ENCODE measurements at regions not wholly inside any gene's neighbourhood (a gene's known extent, or its start where the extent isn't known, plus 50 kb on each side); places are given as distances from the start of the nearest gene placed in this dataset.

DNA sequence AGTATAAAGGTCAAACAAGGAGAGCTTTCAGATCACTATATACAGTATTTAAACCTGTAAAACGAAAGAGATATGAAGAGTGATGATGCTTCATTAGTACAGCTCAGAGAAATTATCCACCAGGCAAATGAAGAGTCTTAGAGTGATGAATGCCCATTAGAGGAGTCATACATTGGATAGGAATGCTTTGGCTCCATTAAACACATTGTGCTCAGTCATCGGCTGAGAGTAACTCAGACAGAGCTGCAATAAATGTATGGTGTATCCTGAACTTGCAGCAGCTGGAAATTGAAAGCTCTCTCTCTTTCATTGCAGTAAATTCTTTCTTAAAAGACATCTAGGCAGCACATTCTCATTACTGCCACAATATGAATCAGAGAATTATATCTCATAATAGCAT lies 340.8 kb upstream of the SPHKAP start:
- TF ChIP-seq, protein P1, sequence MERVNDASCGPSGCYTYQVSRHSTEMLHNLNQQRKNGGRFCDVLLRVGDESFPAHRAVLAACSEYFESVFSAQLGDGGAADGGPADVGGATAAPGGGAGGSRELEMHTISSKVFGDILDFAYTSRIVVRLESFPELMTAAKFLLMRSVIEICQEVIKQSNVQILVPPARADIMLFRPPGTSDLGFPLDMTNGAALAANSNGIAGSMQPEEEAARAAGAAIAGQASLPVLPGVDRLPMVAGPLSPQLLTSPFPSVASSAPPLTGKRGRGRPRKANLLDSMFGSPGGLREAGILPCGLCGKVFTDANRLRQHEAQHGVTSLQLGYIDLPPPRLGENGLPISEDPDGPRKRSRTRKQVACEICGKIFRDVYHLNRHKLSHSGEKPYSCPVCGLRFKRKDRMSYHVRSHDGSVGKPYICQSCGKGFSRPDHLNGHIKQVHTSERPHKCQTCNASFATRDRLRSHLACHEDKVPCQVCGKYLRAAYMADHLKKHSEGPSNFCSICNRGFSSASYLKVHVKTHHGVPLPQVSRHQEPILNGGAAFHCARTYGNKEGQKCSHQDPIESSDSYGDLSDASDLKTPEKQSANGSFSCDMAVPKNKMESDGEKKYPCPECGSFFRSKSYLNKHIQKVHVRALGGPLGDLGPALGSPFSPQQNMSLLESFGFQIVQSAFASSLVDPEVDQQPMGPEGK (CRISPR knock-in tag; IDR thresholded peaks at IDR 0.05; ENCODE audit: borderline replicate concordance) = no peak
- TF ChIP-seq, protein P2, sequence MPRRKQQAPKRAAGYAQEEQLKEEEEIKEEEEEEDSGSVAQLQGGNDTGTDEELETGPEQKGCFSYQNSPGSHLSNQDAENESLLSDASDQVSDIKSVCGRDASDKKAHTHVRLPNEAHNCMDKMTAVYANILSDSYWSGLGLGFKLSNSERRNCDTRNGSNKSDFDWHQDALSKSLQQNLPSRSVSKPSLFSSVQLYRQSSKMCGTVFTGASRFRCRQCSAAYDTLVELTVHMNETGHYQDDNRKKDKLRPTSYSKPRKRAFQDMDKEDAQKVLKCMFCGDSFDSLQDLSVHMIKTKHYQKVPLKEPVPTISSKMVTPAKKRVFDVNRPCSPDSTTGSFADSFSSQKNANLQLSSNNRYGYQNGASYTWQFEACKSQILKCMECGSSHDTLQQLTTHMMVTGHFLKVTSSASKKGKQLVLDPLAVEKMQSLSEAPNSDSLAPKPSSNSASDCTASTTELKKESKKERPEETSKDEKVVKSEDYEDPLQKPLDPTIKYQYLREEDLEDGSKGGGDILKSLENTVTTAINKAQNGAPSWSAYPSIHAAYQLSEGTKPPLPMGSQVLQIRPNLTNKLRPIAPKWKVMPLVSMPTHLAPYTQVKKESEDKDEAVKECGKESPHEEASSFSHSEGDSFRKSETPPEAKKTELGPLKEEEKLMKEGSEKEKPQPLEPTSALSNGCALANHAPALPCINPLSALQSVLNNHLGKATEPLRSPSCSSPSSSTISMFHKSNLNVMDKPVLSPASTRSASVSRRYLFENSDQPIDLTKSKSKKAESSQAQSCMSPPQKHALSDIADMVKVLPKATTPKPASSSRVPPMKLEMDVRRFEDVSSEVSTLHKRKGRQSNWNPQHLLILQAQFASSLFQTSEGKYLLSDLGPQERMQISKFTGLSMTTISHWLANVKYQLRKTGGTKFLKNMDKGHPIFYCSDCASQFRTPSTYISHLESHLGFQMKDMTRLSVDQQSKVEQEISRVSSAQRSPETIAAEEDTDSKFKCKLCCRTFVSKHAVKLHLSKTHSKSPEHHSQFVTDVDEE (CRISPR knock-in tag; IDR thresholded peaks at IDR 0.05) = no peak
- TF ChIP-seq, protein P3, sequence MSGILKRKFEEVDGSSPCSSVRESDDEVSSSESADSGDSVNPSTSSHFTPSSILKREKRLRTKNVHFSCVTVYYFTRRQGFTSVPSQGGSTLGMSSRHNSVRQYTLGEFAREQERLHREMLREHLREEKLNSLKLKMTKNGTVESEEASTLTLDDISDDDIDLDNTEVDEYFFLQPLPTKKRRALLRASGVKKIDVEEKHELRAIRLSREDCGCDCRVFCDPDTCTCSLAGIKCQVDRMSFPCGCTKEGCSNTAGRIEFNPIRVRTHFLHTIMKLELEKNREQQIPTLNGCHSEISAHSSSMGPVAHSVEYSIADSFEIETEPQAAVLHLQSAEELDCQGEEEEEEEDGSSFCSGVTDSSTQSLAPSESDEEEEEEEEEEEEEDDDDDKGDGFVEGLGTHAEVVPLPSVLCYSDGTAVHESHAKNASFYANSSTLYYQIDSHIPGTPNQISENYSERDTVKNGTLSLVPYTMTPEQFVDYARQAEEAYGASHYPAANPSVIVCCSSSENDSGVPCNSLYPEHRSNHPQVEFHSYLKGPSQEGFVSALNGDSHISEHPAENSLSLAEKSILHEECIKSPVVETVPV (CRISPR knock-in tag; IDR thresholded peaks at IDR 0.05) = no peak
- TF ChIP-seq BACH2 (CRISPR knock-in tag; IDR thresholded peaks at IDR 0.05; ENCODE audit: borderline replicate concordance) (no peak), ARNTL (CRISPR knock-in tag; IDR thresholded peaks at IDR 0.05; ENCODE audit: borderline replicate concordance, low read depth) (no peak), ZNF565 (CRISPR knock-in tag; conservative IDR thresholded peaks at IDR 0.05; ENCODE audit: low read depth) (no peak), ZFP3 (CRISPR knock-in tag; IDR thresholded peaks at IDR 0.05) (no peak)
- TF ChIP-seq, protein P4, sequence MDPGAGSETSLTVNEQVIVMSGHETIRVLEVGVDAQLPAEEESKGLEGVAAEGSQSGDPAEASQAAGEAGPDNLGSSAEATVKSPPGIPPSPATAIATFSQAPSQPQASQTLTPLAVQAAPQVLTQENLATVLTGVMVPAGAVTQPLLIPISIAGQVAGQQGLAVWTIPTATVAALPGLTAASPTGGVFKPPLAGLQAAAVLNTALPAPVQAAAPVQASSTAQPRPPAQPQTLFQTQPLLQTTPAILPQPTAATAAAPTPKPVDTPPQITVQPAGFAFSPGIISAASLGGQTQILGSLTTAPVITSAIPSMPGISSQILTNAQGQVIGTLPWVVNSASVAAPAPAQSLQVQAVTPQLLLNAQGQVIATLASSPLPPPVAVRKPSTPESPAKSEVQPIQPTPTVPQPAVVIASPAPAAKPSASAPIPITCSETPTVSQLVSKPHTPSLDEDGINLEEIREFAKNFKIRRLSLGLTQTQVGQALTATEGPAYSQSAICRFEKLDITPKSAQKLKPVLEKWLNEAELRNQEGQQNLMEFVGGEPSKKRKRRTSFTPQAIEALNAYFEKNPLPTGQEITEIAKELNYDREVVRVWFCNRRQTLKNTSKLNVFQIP (CRISPR knock-in tag; IDR thresholded peaks at IDR 0.05; ENCODE audit: borderline replicate concordance, low read depth) = no peak

Measured in SK-N-SH treated with all-trans-retinoic acid at 6 μM for 48 hours (cell line).